K562 (cell line): ENCODE measurements at regions not wholly inside any gene's neighbourhood (a gene's known extent, or its start where the extent isn't known, plus 50 kb on each side); places are given as distances from the start of the nearest gene placed in this dataset.

Experiments used
- ATAC-seq: fragments of 200-7000 bp; cut with Tn5 transposase; 3 replicates; pipeline ENCODE4 v1.9.1; 2020; ENCODE audit warnings: moderate library complexity
- BruUV-seq: library from RNA; stranded (reverse); fragments of 400-500 nt; replicated peaks from 2 replicates; lab custom pipeline; 2021; lab: Mats Ljungman, UMichigan
- CTCF ChIA-PET: fragments of 300-600 bp; formaldehyde crosslinking; extraction: SDS; loops from one replicate; lab custom pipeline; 2021; ENCODE audit warnings: low intra/inter-chr PET ratio; lab: Yijun Ruan, JAX
- POLR2A ChIA-PET: fragments of 300-600, 350-650 bp; sonication (Branson Sonifier 250); formaldehyde crosslinking; extraction: SDS; loops from one replicate; lab custom pipeline; 2021; ENCODE audit warnings: antibody characterized with exemption, inconsistent platforms; lab: Yijun Ruan, JAX
- DNase-seq, 4 experiments: peaks; one replicate each; pipeline versions ENCODE4 v3.0.0 to v3.0.0-alpha.2; 2011 to 2018; ENCODE audit warnings: low spot score in 3 of 4, mixed read lengths in 3 of 4; ENCODE audit errors: extremely low read depth in 1 of 4
- FAIRE-seq: peaks from 2 replicates; lab custom pipeline; 2011; peaks lifted over from hg19 to GRCh38; lab: Jason Lieb, UNC
- H2AFZ ChIP-seq: 2 replicates; pipeline ENCODE4 v1.6.0; 2011; ENCODE audit warnings: low read depth, low read length, control low read depth, inconsistent platforms
- H3K27ac ChIP-seq: fragments of 200-600 bp; 3 replicates; pipeline ENCODE4 v1.8.0; 2011; ENCODE audit warnings: low read depth, mild to moderate bottlenecking, control low read depth, inconsistent platforms, low read length, moderate library complexity, mixed read lengths; ENCODE audit errors: extremely low read depth
- H3K27me3 ChIP-seq, 2 experiments: fragments of 300-600 bp in 1 of 2; 2 replicates in 1 of 2; 3 replicates in 1 of 2; pipeline versions ENCODE4 v1.6.0 to v1.8.0; 2011; ENCODE audit warnings: inconsistent platforms in 2 of 2, low read length in 2 of 2, mild to moderate bottlenecking in 1 of 2, mixed read lengths in 1 of 2, moderate library complexity in 1 of 2; ENCODE audit not compliant: control insufficient read depth in 2 of 2, insufficient read depth in 2 of 2
- H3K36me3 ChIP-seq: fragments of 300-600 bp; 3 replicates; pipeline ENCODE4 v1.8.0; 2011; ENCODE audit warnings: mild to moderate bottlenecking, low read length, inconsistent platforms; ENCODE audit not compliant: control insufficient read depth, insufficient read depth
- H3K4me1 ChIP-seq, 2 experiments: fragments of 200-600 bp in 1 of 2; replicated peaks in 1 of 2; 2 replicates in 1 of 2; 3 replicates in 1 of 2; pipeline versions ENCODE4 v1.5.1 to v1.8.0; 2011; ENCODE audit warnings: inconsistent platforms in 2 of 2, low read length in 2 of 2, mild to moderate bottlenecking in 1 of 2, mixed read lengths in 1 of 2, moderate library complexity in 1 of 2; ENCODE audit not compliant: control insufficient read depth in 2 of 2, insufficient read depth in 2 of 2
- H3K4me2 ChIP-seq: 2 replicates; pipeline ENCODE4 v1.6.1; 2011; ENCODE audit warnings: low read length, control low read depth, inconsistent platforms, mixed read lengths; ENCODE audit not compliant: insufficient read depth
- H3K4me3 ChIP-seq: fragments of 200-600 bp; sonication (generic), shearing (Covaris generic); 2 replicates; pipeline ENCODE4 v1.5.1; 2016; ENCODE audit warnings: control low read depth, inconsistent platforms
- H3K79me2 ChIP-seq: fragments of 200-600 bp; 3 replicates; pipeline ENCODE4 v1.8.0; 2011; ENCODE audit warnings: low read length, inconsistent platforms; ENCODE audit not compliant: control insufficient read depth, insufficient read depth
- H3K9ac ChIP-seq, 2 experiments: 2 replicates each; pipeline versions ENCODE4 v1.6.0 to v1.6.1; 2011; ENCODE audit warnings: low read depth in 2 of 2, low read length in 2 of 2, control low read depth in 1 of 2, inconsistent platforms in 1 of 2, mild to moderate bottlenecking in 1 of 2, mixed read lengths in 1 of 2; ENCODE audit not compliant: insufficient read depth in 1 of 2
- H3K9me1 ChIP-seq: one replicate; pipeline ENCODE4 v1.6.0; 2011; ENCODE audit warnings: inconsistent platforms, mild to moderate bottlenecking, low read length, moderate library complexity; ENCODE audit not compliant: control insufficient read depth, insufficient read depth
- H3K9me3 ChIP-seq: replicated peaks from 2 replicates; pipeline ENCODE4 v1.5.1; 2011; ENCODE audit warnings: low read depth, low read length, inconsistent platforms; ENCODE audit not compliant: control insufficient read depth, insufficient read depth
- H4K20me1 ChIP-seq: replicated peaks from 2 replicates; pipeline ENCODE4 v1.6.1; 2011; ENCODE audit warnings: low read length, inconsistent platforms, mixed read lengths; ENCODE audit not compliant: control insufficient read depth, insufficient read depth
- KDM4B ChIP-seq, 2 experiments: fragments of 450-650 bp in 1 of 2; sonication (generic) in 1 of 2; IDR thresholded peaks; 2 replicates each; pipeline ENCODE4 v1.6.1; 2016 to 2017; ENCODE audit warnings: borderline replicate concordance in 2 of 2, antibody characterized with exemption in 1 of 2, low read depth in 1 of 2, mild to moderate bottlenecking in 1 of 2
- MBD2 ChIP-seq: sonication (generic); IDR thresholded peaks from 2 replicates; pipeline ENCODE4 v1.6.1; 2016; ENCODE audit warnings: low read depth, borderline replicate concordance
- SAFB ChIP-seq: fragments of 200-400 bp; formaldehyde crosslinking; IDR thresholded peaks from 2 replicates; pipeline ENCODE4 v1.6.1; 2017; ENCODE audit warnings: low read depth, low read length, borderline replicate concordance
- SPI1 ChIP-seq: IDR thresholded peaks from 2 replicates; pipeline ENCODE4 v1.6.1; 2011; ENCODE audit warnings: low read depth, low read length, control low read depth, borderline replicate concordance
- SREBF1 ChIP-seq: fragments of 150-350 bp; IDR thresholded peaks from 2 replicates; pipeline ENCODE4 v1.6.1; 2014; ENCODE audit warnings: antibody characterized with exemption, low read depth, low read length, borderline replicate concordance
- ZNF217 ChIP-seq: sonication (generic); formaldehyde crosslinking; IDR thresholded peaks from 2 replicates; pipeline ENCODE4 v1.8.0; 2022; ENCODE audit warnings: mild to moderate bottlenecking, missing genetic modification reagents
- WGBS: fragments of 100-300 bp; shearing (Covaris generic); methylation state at CpG from one replicate; pipeline ENCODE4 v1.1.6; 2016; ENCODE audit warnings: low coverage, mixed read lengths; ENCODE audit not compliant: insufficient coverage; ENCODE audit errors: missing lambda C conversion rate; 5-methylcytosine and 5-hydroxymethylcytosine counted together
- in situ Hi-C: fragments of 300-500 bp; cut with MboI; formaldehyde crosslinking; loops from 4 replicates; pipeline ENCODE4 v1.15.0; 2018; ENCODE audit warnings: inconsistent platforms, mixed read lengths
- intact Hi-C: fragments of 100-400 bp; cut with micrococcal nuclease; formaldehyde crosslinking; loops from 2 replicates; pipeline ENCODE4 v1.14.2; 2022
- TF ChIP-seq, protein P1 (sequence below): fragments of 450-650 bp; IDR thresholded peaks from 2 replicates; pipeline ENCODE4 v1.7.1; 2018; ENCODE audit warnings: mild to moderate bottlenecking, low read depth; ENCODE audit not compliant: partially characterized antibody
- TF ChIP-seq, protein P2 (sequence below): fragments of 450-650 bp; IDR thresholded peaks from 2 replicates; pipeline ENCODE4 v1.6.1; 2017; ENCODE audit warnings: mild to moderate bottlenecking, moderate library complexity
- TF ChIP-seq, protein P3 (sequence below): fragments of 250-450 bp; sonication (Bioruptor Pico); IDR thresholded peaks from 2 replicates; pipeline ENCODE4 v1.6.1; 2021; ENCODE audit warnings: mild to moderate bottlenecking
- TF ChIP-seq, protein P4 (sequence below): IDR thresholded peaks from 2 replicates; pipeline ENCODE4 v1.6.1; 2016; ENCODE audit warnings: missing genetic modification characterization, missing compliant biosample characterization
- TF ChIP-seq, protein P5 (sequence below): fragments of 250-450 bp; sonication (Bioruptor Pico); IDR thresholded peaks from 2 replicates; pipeline ENCODE4 v1.5.0; 2020; ENCODE audit warnings: mild to moderate bottlenecking

GRCh38 chr14:56008150-56008549 is 110.1 kb upstream of the PELI2 start:
- in situ Hi-C loops (no loop called here), intact Hi-C loops (no loop called here)
- TF ChIP-seq, protein P1, sequence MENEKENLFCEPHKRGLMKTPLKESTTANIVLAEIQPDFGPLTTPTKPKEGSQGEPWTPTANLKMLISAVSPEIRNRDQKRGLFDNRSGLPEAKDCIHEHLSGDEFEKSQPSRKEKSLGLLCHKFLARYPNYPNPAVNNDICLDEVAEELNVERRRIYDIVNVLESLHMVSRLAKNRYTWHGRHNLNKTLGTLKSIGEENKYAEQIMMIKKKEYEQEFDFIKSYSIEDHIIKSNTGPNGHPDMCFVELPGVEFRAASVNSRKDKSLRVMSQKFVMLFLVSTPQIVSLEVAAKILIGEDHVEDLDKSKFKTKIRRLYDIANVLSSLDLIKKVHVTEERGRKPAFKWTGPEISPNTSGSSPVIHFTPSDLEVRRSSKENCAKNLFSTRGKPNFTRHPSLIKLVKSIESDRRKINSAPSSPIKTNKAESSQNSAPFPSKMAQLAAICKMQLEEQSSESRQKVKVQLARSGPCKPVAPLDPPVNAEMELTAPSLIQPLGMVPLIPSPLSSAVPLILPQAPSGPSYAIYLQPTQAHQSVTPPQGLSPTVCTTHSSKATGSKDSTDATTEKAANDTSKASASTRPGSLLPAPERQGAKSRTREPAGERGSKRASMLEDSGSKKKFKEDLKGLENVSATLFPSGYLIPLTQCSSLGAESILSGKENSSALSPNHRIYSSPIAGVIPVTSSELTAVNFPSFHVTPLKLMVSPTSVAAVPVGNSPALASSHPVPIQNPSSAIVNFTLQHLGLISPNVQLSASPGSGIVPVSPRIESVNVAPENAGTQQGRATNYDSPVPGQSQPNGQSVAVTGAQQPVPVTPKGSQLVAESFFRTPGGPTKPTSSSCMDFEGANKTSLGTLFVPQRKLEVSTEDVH, result no peak
- TF ChIP-seq MBD2, result no peak
- TF ChIP-seq, protein P2, sequence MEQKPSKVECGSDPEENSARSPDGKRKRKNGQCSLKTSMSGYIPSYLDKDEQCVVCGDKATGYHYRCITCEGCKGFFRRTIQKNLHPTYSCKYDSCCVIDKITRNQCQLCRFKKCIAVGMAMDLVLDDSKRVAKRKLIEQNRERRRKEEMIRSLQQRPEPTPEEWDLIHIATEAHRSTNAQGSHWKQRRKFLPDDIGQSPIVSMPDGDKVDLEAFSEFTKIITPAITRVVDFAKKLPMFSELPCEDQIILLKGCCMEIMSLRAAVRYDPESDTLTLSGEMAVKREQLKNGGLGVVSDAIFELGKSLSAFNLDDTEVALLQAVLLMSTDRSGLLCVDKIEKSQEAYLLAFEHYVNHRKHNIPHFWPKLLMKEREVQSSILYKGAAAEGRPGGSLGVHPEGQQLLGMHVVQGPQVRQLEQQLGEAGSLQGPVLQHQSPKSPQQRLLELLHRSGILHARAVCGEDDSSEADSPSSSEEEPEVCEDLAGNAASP, result no peak
- no peak for TF ChIP-seq SREBF1
- TF ChIP-seq, protein P3, sequence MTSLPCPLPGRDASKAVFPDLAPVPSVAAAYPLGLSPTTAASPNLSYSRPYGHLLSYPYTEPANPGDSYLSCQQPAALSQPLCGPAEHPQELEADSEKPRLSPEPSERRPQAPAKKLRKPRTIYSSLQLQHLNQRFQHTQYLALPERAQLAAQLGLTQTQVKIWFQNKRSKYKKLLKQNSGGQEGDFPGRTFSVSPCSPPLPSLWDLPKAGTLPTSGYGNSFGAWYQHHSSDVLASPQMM (CRISPR knock-in tag), result no peak
- TF ChIP-seq SPI1, result no peak
- TF ChIP-seq KDM4B (IDR thresholded peaks at IDR 0.05; ENCODE audit: borderline replicate concordance in 2 of 2, low read depth in 1 of 2), result no peak
- TF ChIP-seq SAFB, result no peak
- TF ChIP-seq, protein P4, sequence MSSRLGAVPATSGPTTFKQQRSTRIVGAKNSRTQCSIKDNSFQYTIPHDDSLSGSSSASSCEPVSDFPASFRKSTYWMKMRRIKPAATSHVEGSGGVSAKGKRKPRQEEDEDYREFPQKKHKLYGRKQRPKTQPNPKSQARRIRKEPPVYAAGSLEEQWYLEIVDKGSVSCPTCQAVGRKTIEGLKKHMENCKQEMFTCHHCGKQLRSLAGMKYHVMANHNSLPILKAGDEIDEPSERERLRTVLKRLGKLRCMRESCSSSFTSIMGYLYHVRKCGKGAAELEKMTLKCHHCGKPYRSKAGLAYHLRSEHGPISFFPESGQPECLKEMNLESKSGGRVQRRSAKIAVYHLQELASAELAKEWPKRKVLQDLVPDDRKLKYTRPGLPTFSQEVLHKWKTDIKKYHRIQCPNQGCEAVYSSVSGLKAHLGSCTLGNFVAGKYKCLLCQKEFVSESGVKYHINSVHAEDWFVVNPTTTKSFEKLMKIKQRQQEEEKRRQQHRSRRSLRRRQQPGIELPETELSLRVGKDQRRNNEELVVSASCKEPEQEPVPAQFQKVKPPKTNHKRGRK (tag), result no peak
- TF ChIP-seq, protein P5, sequence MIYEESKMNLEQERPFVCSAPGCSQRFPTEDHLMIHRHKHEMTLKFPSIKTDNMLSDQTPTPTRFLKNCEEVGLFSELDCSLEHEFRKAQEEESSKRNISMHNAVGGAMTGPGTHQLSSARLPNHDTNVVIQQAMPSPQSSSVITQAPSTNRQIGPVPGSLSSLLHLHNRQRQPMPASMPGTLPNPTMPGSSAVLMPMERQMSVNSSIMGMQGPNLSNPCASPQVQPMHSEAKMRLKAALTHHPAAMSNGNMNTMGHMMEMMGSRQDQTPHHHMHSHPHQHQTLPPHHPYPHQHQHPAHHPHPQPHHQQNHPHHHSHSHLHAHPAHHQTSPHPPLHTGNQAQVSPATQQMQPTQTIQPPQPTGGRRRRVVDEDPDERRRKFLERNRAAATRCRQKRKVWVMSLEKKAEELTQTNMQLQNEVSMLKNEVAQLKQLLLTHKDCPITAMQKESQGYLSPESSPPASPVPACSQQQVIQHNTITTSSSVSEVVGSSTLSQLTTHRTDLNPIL (CRISPR knock-in tag), result no peak
- no peak for TF ChIP-seq ZNF217 (CRISPR knock-in tag)
- Histone ChIP-seq H3K9ac (no peak overlapping the region), H3K27ac (no peak overlapping the region), H3K9me1 (no peaks in the 10 kb centered on the region), H4K20me1 (no peaks in the 10 kb centered on the region), H3K36me3 (no peaks in the 10 kb centered on the region), H3K4me3 (no peak overlapping the region), H3K9me3 (no peaks in the 10 kb centered on the region), H3K4me1 (no peaks in the 10 kb centered on the region), H2AFZ (no peak overlapping the region), H3K79me2 (no peaks in the 10 kb centered on the region), H3K4me2 (no peak overlapping the region), H3K27me3 (no peaks in the 10 kb centered on the region)
- BruUV-seq, result no TSS peak
- no peak for DNase-seq
- ChIA-PET CTCF (no interaction called here), POLR2A (no interaction called here)
- 0% methylated on average over 1 of the region's 1 CpG for WGBS
- FAIRE-seq, result no peak
- no peak for ATAC-seq
